Glomerular endothelial cell (primary cell): ENCODE measurements at regions not wholly inside any gene's neighbourhood (a gene's known extent, or its start where the extent isn't known, plus 50 kb on each side); places are given as distances from the start of the nearest gene placed in this dataset.

Source experiments
- DNase-seq: peaks from one replicate; pipeline ENCODE4 v3.0.0-alpha.2; 2011; ENCODE audit warnings: low read depth, low spot score; ENCODE audit errors: extremely low read depth

- DNase-seq: no peak
These were observed 677.0 kb downstream of the NYAP2 start for GRCh38 chr2:226076529-226076928.

DNA sequence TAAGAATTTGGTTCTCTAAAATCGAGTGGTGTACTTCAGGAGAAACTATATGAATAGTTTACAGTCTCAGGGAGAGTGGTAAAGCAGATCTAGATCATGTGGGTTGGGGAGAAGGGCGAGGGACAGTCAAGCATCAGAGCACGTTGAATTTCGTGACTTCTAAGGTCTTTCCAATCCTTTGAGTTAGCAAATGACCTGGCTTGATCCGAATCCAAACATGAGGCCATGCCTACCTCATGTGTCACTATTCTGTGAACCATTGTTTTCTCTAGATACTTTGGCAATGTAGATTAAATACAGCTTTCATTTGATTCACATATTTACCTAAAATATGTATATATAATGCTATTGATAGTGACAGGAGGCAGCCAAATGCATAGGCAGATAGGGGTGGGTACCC is 674.9 kb downstream of the NYAP2 start:
- no peak for DNase-seq

DNA sequence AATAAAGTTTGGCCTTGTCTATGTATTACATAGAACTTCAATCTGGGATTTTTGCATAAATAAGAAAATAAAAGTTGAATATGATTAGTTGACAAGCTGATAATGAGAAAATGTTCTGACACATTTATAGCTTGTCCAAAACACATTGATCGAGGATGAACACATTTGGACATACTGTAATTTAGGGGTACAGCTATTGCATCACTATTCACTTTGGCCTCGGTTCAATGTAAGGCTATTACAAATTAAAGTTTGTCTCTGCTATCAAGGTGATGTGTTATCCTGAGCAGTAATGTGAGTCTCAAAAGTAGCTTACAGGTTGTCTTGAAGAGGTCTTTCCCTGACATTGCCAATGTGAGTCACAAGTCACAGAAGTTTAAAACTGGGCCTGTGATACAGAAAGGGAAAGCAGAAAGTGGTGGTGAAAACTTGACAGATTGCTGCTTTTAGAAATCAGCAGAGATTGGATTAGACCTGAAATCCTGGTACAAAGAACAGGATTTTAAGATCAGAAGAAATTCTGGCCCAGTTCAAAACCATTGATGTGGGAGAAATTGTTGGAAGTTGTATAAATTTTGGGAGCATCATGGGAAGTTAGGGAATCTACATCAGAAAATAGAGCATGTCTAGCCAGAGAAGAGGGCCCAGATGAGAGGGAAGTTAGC is 674.1 kb downstream of the NYAP2 start:
- no peak for DNase-seq

- DNase-seq: no peak
These were observed 667.4 kb downstream of the NYAP2 start for GRCh38 chr2:226066873-226067272.

DNA sequence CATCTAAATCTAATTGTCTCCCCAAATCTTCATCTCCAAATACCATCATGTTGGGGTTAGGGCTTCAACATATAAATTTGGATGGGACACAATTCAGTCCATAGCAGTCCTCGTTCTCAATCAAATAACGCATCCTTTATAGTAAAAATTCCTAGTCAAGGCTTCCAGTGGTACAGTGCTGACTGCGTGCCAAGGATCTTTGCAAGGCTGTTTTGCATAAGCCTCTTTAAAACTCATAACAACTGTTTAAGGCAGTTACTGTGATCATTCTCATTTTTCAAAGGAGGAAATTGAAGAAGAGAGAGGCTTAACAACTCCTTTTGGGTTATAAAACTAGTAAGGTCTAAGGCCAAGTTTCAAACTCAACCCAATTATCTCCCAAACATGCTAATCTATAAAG is 666.9 kb downstream of the NYAP2 start:
- DNase-seq: no peak

- no peak for DNase-seq
These were observed 665.5 kb downstream of the NYAP2 start for GRCh38 chr2:226064932-226065570.

- no peak for DNase-seq
These were observed 664.4 kb downstream of the NYAP2 start for GRCh38 chr2:226063704-226064440.

DNA sequence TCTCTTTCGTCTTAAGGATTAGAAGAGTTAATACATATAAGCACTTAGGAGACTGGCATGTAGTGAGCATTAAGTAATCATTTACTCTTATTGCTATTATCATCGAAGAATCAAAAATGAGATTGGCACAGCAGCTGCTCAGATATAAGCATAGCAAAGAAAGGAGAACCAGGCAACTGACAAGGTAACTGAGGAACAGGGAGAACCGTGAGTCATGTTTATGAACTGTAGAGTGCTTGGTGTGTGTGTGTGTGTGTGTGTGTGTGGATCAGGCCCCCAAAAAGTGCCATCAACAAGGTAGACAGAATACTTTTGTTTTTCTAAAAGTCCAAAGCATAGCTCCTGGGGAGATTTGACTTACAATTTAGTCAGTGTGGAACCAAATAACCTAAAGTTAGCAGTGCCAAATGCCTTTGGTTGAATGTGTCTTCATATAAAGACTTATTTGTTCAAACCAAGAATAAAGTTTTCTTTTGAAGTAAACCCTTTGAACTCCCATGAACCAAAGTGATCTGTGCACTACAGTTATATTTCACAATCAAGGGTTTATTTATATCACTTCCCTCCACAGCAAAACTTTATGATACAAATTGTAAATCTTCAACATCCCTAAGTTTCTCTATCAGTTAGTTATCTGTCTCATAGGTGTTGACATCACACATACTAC is 660.6 kb downstream of the NYAP2 start:
- no peak for DNase-seq

- DNase-seq: no peak
These were observed 658.4 kb downstream of the NYAP2 start for GRCh38 chr2:226057914-226058313.

DNA sequence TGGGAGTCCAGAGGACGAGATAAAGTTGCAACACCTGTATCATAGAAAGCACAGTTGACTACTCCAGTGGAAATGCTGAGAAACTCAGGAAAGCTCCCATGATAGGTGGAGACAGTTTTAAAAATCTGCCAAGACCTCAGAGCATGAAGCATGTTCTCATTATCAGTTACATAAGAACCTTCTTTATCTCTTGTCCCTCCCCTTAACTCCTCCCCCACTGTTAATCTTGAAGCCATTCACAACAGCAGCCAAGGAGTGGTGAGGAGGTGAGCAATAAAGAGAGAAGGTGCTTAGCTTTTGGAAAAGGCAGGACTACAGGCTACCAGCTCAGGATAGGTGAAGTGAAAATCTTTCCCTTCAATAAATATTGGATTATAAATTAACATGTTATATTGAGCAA is 657.9 kb downstream of the NYAP2 start:
- no peak for DNase-seq

- DNase-seq: no peak
These were observed 653.4 kb downstream of the NYAP2 start for GRCh38 chr2:226052772-226053416.

DNA sequence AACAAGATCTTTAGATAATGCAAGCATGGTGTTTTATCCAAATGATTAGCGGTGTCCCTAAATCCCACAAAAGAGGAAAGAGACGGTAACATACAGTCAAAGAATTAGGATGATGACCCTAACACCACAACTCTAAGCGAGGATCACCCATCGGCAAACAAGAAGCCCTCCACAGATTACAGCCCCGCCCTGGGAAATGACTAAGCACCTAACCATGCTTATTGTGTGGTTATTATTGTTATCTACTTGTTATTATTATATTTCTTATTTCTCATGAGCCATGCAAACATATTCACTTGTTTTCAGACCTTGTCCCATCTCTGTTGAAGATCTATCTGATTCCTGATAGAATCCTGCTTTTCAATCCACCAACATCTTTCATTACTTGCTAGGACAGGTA is 651.3 kb downstream of the NYAP2 start:
- DNase-seq: no peak

GRCh38 chr2:226048611-226049010 is 649.1 kb downstream of the NYAP2 start:
- no peak for DNase-seq

DNA sequence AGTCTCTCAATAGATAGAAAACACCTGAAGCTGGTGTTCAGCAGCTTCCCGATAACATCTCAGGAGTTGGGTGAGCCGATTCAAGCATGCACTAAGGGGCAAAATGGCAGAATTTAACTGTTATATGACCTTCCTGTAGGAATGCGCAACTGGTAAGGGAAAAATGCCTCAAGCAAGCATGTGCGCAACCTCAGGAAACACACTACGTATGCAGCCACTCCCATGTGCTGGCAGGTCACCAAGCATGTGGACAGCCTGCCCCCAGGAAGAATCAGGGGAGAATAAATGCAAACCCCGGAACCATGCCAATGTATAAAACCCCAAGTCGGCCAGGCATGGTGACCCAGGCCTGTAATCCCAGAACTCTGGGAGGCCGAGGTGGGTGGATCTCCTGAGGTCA is 645.6 kb downstream of the NYAP2 start:
- DNase-seq: no peak

DNA sequence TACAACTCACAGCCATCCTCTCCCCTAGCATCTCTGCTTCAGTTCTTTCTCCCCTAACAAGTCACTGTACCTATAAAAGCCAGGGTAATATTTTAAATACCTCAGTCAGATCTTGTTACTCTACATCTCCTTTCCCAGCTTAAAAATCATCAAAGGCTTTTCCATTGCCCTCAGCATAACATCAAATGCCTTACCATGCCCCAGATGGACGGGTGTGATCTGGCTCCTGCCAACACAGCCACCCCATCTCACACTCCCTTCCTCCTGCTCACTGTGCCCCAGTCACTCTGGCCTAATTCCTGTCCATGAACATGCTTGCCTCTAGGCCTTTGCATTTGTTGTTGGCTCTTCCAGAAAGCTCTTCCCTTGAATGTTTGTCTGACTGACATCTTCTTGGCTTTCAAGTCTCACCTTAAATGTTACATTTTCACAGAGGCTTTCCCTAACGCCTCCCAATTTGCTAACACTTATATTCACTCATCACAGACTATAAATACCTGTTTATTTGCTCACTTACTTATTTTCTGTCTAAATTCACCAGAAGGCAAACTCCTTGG is 640.9 kb downstream of the NYAP2 start:
- no peak for DNase-seq

- DNase-seq: no peak
These were observed 638.0 kb downstream of the NYAP2 start for GRCh38 chr2:226037526-226037925.

GRCh38 chr2:226031647-226032501 is 632.4 kb downstream of the NYAP2 start:
- DNase-seq: no peak

- DNase-seq: no peak
These were observed 631.5 kb downstream of the NYAP2 start for GRCh38 chr2:226030788-226031646.

DNA sequence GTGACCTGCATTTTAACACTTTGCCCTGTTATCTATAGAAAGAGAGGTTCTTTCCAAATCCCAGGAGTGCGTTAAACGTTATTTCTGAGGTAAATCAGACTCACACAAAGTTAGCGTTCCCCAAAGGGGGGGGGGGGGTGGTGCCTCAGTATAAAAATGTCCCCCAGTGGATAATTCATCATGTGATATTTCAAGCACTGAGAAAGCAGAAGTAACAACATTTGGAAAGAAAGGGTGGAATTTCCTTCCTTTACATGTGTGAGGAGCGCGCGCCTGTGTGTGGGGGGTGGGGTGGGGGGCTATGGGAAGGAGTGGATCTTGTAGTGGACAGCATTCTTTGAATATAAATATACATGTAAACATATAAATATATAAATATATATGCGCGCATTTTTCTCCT is 630.9 kb downstream of the NYAP2 start:
- DNase-seq: no peak
